Upper lobe of right lung (tissue), 1 donor: ENCODE measurements at regions not wholly inside any gene's neighbourhood (a gene's known extent, or its start where the extent isn't known, plus 50 kb on each side); places are given as distances from the start of the nearest gene placed in this dataset.

Source experiments
- ATAC-seq: fragments of 200-7000 bp; cut with Tn5 transposase; one replicate; pipeline ENCODE4 v1.9.1; 2020; ENCODE audit warnings: mild to moderate bottlenecking, moderate library complexity
- DNase-seq: peaks from one replicate; pipeline ENCODE4 v3.0.0-alpha.2; 2020
- H3K27ac ChIP-seq: fragments of 200-600 bp; one replicate; pipeline ENCODE4 v1.8.0; 2022
- H3K27me3 ChIP-seq: fragments of 200-600 bp; one replicate; pipeline ENCODE4 v1.8.0; 2022; ENCODE audit warnings: mild to moderate bottlenecking
- H3K36me3 ChIP-seq: fragments of 200-600 bp; one replicate; pipeline ENCODE4 v1.8.0; 2022
- H3K4me1 ChIP-seq: fragments of 200-600 bp; one replicate; pipeline ENCODE4 v1.8.0; 2022
- H3K4me3 ChIP-seq: fragments of 200-600 bp; one replicate; pipeline ENCODE4 v1.8.0; 2022; ENCODE audit warnings: mild to moderate bottlenecking
- H3K9me3 ChIP-seq: fragments of 200-600 bp; one replicate; pipeline ENCODE4 v1.8.0; 2022
- CTCF ChIP-seq: fragments of 200-600 bp; IDR thresholded peaks from one replicate; pipeline ENCODE4 v1.8.0; 2022; ENCODE audit warnings: antibody characterized with exemption
- intact Hi-C: fragments of 100-400 bp; cut with DNase I; formaldehyde crosslinking; loops from one replicate; pipeline ENCODE4 v1.11.0; 2022
- donor health status: DM: no; HTN: yes; CAD: no; lungs with severe emphysema.

- DNase-seq (no peak), ATAC-seq (no peak)
- no peak overlapping the region for H3K27ac ChIP-seq
- intact Hi-C loops = no loop called here
- H3K27me3 ChIP-seq = no peaks in the 10 kb centered on the region
- TF ChIP-seq CTCF = no peak
- no peaks in the 10 kb centered on the region for H3K4me1 ChIP-seq
- no peaks in the 10 kb centered on the region for H3K36me3 ChIP-seq
- H3K9me3 ChIP-seq = no peaks in the 10 kb centered on the region
- H3K4me3 ChIP-seq = no peak overlapping the region
Measured at GRCh38 chr13:63041640-63042414, 1626.2 kb upstream of the PCDH20 start.

- intact Hi-C loops = no loop called here
- ATAC-seq = no peak
- no peaks in the 10 kb centered on the region for H3K4me1 ChIP-seq
- no peaks in the 10 kb centered on the region for H3K36me3 ChIP-seq
- H3K27me3 ChIP-seq = no peaks in the 10 kb centered on the region
- H3K9me3 ChIP-seq = no peaks in the 10 kb centered on the region
- DNase-seq = no peak
- TF ChIP-seq CTCF = no peak
- no peak overlapping the region for H3K4me3 ChIP-seq
- no peak overlapping the region for H3K27ac ChIP-seq
Measured at GRCh38 chr13:63026285-63026797, 1610.7 kb upstream of the PCDH20 start.

GRCh38 chr13:63025741-63026140, 1610.1 kb upstream of the PCDH20 start:
- H3K4me3 ChIP-seq = no peak overlapping the region
- ATAC-seq = no peak
- intact Hi-C loops = no loop called here
- DNase-seq = no peak
- no peaks in the 10 kb centered on the region for H3K9me3 ChIP-seq
- H3K27me3 ChIP-seq = no peaks in the 10 kb centered on the region
- no peaks in the 10 kb centered on the region for H3K36me3 ChIP-seq
- TF ChIP-seq CTCF = no peak
- no peaks in the 10 kb centered on the region for H3K4me1 ChIP-seq
- H3K27ac ChIP-seq = no peak overlapping the region

- H3K27me3 ChIP-seq = no peaks in the 10 kb centered on the region
- H3K4me1 ChIP-seq = no peaks in the 10 kb centered on the region
- no peaks in the 10 kb centered on the region for H3K36me3 ChIP-seq
- DNase-seq = no peak
- H3K27ac ChIP-seq = no peak overlapping the region
- TF ChIP-seq CTCF = no peak
- no peaks in the 10 kb centered on the region for H3K9me3 ChIP-seq
- H3K4me3 ChIP-seq = no peak overlapping the region
- no peak for ATAC-seq
- intact Hi-C loops = no loop called here
Measured at GRCh38 chr13:63024458-63024857, 1608.8 kb upstream of the PCDH20 start.

- no peak for ATAC-seq
Measured at GRCh38 chr13:63011996-63012395, 1596.3 kb upstream of the PCDH20 start.

More at GRCh38 chr13:63011996-63012395, 1596.3 kb upstream of the PCDH20 start:
- Histone ChIP-seq H3K27ac (no peak overlapping the region), H3K9me3 (peaks cover 4% of the 10 kb centered on the region), H3K36me3 (no peaks in the 10 kb centered on the region), H3K4me3 (no peak overlapping the region), H3K27me3 (no peaks in the 10 kb centered on the region), H3K4me1 (no peaks in the 10 kb centered on the region)
- DNase-seq = no peak
- TF ChIP-seq CTCF = no peak
- intact Hi-C loops = no loop called here
